ENCODE measurements at regions not wholly inside any gene's neighbourhood (a gene's known extent, or its start where the extent isn't known, plus 50 kb on each side); places are given as distances from the start of the nearest gene placed in this dataset.

GRCh38 chr4:187274153-187274552 lies 550.5 kb upstream of the FAT1 start:
- no peak for TF ChIP-seq CTCF (conservative IDR thresholded peaks at IDR 0.05; ENCODE audit: low read depth, low read length)
- DNase-seq (ENCODE audit: low read depth): no peak
- H3K4me3 ChIP-seq (ENCODE audit: low read depth, low read length): no peak overlapping the region

- TF ChIP-seq CTCF (conservative IDR thresholded peaks at IDR 0.05; ENCODE audit: low read depth, low read length): no peak
- no peak for DNase-seq (ENCODE audit: low read depth)
- no peak overlapping the region for H3K4me3 ChIP-seq (ENCODE audit: low read depth, low read length)
These were observed 553.2 kb upstream of the FAT1 start for GRCh38 chr4:187276736-187277408.

GRCh38 chr4:187283201-187283955 lies 559.7 kb upstream of the FAT1 start:
- no peak for TF ChIP-seq CTCF (conservative IDR thresholded peaks at IDR 0.05; ENCODE audit: low read depth, low read length)
- no peak overlapping the region for H3K4me3 ChIP-seq (ENCODE audit: low read depth, low read length)
- DNase-seq (ENCODE audit: low read depth): no peak

- no peak for TF ChIP-seq CTCF (conservative IDR thresholded peaks at IDR 0.05; ENCODE audit: low read depth, low read length)
- H3K4me3 ChIP-seq (ENCODE audit: low read depth, low read length): no peak overlapping the region
- no peak for DNase-seq (ENCODE audit: low read depth)
These were observed 562.9 kb upstream of the FAT1 start for GRCh38 chr4:187286525-187286924.

GRCh38 chr4:187289371-187289770 lies 565.7 kb upstream of the FAT1 start:
- H3K4me3 ChIP-seq (ENCODE audit: low read depth, low read length): no peak overlapping the region
- no peak for DNase-seq (ENCODE audit: low read depth)
- no peak for TF ChIP-seq CTCF (conservative IDR thresholded peaks at IDR 0.05; ENCODE audit: low read depth, low read length)

GRCh38 chr4:187294861-187295260 lies 571.2 kb upstream of the FAT1 start:
- no peak for TF ChIP-seq CTCF (conservative IDR thresholded peaks at IDR 0.05; ENCODE audit: low read depth, low read length)

GRCh38 chr4:187301923-187302322 lies 578.3 kb upstream of the FAT1 start:
- H3K4me3 ChIP-seq (ENCODE audit: low read depth, low read length): no peak overlapping the region
- no peak for DNase-seq (ENCODE audit: low read depth)
- TF ChIP-seq CTCF (conservative IDR thresholded peaks at IDR 0.05; ENCODE audit: low read depth, low read length): no peak

More at GRCh38 chr4:187294861-187295260, 571.2 kb upstream of the FAT1 start:
- H3K4me3 ChIP-seq (ENCODE audit: low read depth, low read length): no peak overlapping the region
- no peak for DNase-seq (ENCODE audit: low read depth)
